NCI-H226 (cell line): ENCODE measurements at regions not wholly inside any gene's neighbourhood (a gene's known extent, or its start where the extent isn't known, plus 50 kb on each side); places are given as distances from the start of the nearest gene placed in this dataset.
"Not testable (repeated sequence)": the region's sequence is repeated elsewhere in the genome, so short reads cannot be mapped to it uniquely, and the experiment has no call there.

ENCODE experiments used
- DNase-seq: peaks from one replicate; pipeline ENCODE4 v3.0.0-alpha.2; 2015

DNA sequence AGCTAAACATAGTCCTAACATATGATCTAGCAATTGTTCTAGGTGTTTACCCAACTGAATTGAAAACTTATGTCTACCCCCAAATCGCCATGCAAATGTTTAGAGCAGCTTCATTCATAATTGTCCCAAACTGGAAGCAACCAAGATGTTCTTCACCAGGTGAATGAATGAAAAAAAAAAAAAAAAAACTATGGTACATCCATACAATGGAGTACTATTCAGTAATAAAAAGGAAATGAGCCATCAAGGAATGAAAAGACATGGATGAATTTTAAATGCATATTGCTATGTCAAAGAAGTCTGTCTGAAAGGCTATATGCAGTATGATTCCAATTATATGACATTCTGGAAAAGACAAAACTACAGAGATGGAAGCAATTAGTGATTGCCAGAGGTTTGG, 98.6 kb upstream of the ITPRID2 start:
- DNase-seq = no peak

DNA sequence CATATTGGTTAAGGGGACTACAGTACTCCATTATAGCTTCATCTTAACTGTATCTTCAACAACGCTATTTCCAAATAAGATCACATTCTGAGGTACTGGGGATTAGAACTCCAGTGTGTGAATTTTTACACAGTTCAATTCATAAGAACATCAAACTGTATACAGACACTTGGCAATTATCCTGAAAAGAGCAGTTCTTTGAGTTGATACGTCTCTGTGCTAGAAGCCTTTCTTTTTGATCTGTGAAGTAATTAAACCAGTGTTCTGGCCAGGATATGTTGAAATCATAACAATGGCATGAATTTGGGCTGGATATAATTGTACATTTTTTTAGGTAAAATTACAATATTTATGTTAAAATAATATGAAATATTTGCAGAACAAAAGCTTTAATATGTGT, 93.5 kb upstream of the ITPRID2 start:
- DNase-seq = no peak

GRCh38 chr2:181802300-181802699, 89.2 kb upstream of the ITPRID2 start:
- not testable (repeated sequence) for DNase-seq

GRCh38 chr2:181803903-181804799, 87.4 kb upstream of the ITPRID2 start:
- DNase-seq = not testable (repeated sequence)

- DNase-seq = no peak
These were observed 86.1 kb upstream of the ITPRID2 start for GRCh38 chr2:181805228-181806038.

- no peak for DNase-seq
These were observed 85.5 kb upstream of the ITPRID2 start for GRCh38 chr2:181806039-181806392.

- DNase-seq = no peak
These were observed 84.0 kb upstream of the ITPRID2 start for GRCh38 chr2:181807526-181807925.

GRCh38 chr2:181810823-181811695, 80.5 kb upstream of the ITPRID2 start:
- DNase-seq = peak; percentile 93

DNA sequence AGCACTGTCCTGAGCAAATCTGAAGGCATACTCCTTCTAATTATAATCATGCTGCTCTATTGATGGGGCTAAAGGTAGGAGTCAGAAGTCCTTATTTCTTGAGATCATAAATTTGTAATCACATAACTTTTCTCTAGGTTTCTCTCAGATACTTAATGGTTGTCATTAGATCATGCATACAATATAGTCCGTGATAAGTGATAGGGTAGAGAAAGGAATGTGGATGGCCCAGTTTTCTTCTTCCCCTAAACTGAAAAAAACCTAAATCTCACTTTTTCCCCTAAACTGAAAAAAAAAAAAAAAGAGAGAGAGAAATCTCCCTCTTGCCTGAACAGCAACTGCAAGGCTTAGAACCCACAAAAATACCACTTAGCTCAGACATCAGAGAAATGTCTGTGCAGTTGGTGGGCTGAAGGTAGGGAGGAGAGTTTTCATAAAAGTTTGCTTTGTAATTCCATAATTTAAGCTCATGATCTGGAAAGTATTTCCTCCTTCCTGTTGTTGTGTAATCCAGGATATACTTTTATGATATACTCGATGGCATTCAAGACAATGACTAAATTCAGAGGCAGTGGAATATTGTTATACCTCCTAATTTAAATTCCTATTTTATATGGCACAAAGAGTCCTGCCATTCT, 79.3 kb upstream of the ITPRID2 start:
- peak; percentile 35 for DNase-seq

- no peak for DNase-seq
These were observed 77.5 kb upstream of the ITPRID2 start for GRCh38 chr2:181814057-181814491.

GRCh38 chr2:181817509-181817908, 74.0 kb upstream of the ITPRID2 start:
- DNase-seq = no peak

DNA sequence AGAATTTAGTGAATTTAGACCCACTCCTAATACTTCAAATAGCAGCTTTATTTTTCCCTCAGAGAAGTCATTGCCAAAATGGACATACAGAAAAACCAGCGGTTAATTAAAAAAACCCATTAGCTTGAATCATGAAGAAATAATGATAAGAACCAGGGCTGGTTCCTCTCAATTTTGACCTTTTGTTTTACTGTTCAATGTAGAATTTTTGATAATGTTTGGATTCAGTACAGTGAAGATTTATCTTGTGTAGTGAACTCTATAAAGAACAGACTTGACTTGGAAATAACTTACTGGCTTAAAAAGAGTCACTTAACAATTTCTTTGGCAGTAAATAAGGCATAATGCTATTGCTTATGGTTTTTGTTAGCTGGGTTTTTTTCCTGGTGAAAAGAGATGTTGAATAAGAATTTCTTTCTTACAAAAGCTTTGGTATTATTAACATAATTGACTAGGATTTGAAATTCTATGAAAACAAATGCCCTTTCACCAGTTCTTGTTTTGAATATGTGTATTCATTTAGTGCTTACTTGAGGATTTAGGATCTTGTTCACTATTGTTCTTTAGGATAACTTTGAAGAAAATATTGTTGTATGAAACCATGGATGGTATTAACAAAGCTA, 73.4 kb upstream of the ITPRID2 start:
- no peak for DNase-seq

DNA sequence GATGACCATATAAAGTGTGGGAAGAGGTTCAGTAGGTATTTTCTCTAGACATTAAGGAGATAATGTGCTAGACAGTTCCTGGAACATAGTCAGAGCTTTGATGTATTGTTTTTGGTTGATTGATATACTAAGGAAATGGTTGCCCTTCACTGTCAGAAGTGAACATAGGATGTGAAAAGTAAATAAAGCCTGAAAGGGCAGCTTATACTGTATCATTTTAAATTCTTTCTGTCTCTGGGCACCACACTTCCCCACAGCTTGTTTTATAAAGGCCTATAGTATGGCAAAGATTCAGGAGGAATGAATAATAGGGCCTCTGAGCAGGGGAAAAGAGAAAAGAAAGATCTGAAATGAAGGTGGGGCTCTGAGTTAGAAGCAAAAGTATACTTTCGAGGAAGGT, 72.7 kb upstream of the ITPRID2 start:
- DNase-seq = no peak

DNA sequence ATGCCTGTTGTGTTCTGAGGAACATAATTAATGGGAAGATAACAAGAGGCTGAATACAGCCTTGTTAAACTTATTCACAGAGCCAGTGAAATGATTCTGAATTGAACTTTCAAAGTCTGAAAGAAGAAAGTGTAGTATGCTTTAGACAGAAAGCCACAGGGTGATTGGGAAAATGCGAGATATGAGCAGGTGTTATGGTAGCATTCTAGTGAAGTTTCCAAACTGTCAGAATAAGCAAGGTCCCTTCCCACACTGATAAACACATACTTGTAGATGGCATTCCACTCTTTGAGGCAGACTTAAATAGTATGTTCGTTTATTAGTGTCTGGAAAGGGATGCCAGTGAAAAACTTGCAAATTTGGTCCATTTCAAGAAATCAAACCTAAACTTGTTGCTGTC, 70.5 kb upstream of the ITPRID2 start:
- no peak for DNase-seq

DNA sequence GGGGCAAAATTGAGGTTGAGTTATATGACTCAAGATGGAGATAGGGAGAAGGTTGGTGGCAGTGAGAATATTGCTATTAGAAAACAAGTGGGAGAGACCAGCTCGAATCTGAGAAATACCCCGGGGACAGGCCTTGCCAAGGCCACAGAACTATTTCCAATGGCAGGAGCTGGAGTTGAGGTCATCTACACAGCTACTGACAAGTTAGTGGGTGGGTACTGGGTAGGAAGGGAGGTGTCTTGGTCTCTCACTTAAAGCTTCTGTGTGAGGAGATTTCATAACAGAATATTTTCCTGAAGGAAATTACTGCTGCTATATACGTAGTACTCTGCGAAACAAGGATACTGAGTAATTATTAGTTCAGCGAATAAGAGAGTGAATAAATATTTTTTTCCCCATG, 69.4 kb upstream of the ITPRID2 start:
- no peak for DNase-seq

GRCh38 chr2:181823405-181823804, 68.1 kb upstream of the ITPRID2 start:
- no peak for DNase-seq

GRCh38 chr2:181828122-181828705, 63.3 kb upstream of the ITPRID2 start:
- DNase-seq = no peak

- no peak for DNase-seq
These were observed 62.3 kb upstream of the ITPRID2 start for GRCh38 chr2:181829230-181829629.

GRCh38 chr2:181832015-181832414, 59.5 kb upstream of the ITPRID2 start:
- DNase-seq = no peak

DNA sequence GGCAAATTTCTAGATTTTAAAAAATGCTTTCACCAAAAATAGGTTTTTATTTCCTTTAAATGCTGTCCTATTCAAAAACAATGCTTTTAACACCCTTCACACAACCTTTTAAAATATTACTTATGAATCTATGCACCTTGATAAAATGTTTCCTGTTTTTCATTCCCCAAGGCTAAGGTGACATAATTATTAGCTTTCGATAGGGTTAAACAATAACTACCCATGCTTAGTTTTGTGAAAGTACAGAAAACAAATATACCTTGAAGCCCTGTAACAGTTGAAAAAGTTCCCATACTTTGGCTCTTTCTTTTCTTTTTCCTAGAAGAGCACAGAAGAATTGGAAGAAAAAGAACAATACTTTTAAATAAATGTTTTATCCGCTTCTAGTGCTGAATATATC, 54.9 kb upstream of the ITPRID2 start:
- no peak for DNase-seq

DNA sequence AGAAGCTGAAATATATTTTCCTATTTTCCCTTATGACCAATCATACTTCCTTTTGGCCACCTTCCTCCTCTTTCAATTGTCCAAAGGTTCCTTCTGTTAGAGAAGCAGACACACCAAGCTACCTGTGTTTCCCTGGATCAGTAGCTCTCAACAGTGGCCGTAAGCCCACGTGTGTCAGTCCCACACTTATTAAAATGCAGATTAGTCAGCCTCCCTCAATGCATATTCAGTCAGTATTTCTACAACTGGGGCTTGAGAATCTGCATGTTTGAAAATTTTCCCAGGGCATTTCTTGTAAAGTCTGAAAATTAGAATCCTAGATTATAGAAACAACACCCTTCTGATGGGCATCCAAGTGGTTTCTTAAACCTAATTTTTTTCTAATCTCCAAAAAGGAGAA, 54.0 kb upstream of the ITPRID2 start:
- no peak for DNase-seq

GRCh38 chr2:181839811-181840210, 51.7 kb upstream of the ITPRID2 start:
- DNase-seq = no peak
